ENCODE measurements at regions not wholly inside any gene's neighbourhood (a gene's known extent, or its start where the extent isn't known, plus 50 kb on each side); places are given as distances from the start of the nearest gene placed in this dataset.

- Histone ChIP-seq H4K91ac (ENCODE audit: insufficient read depth, low read depth, low read length) (no peak overlapping the region), H2BK15ac (ENCODE audit: low read depth, low read length) (no peak overlapping the region), H3K9me1 (ENCODE audit: insufficient read depth, low read length) (no peaks in the 10 kb centered on the region), H2AFZ (replicated peaks; ENCODE audit: low read length, poor library complexity) (no peak overlapping the region), H3K9me3 (ENCODE audit: control insufficient read depth, insufficient read depth, low read length) (no peaks in the 10 kb centered on the region), H3K4me2 (ENCODE audit: low read depth, low read length) (no peak overlapping the region), H3K4ac (ENCODE audit: low read depth, low read length) (no peak overlapping the region), H3K23ac (ENCODE audit: low read depth, low read length) (no peak overlapping the region), H3K27ac (ENCODE audit: insufficient read depth, low read length) (no peak overlapping the region), H3K4me3 (ENCODE audit: insufficient read depth, low read depth, low read length) (no peak overlapping the region), H4K8ac (ENCODE audit: low read depth in 2 of 2, low read length in 2 of 2) (no peak overlapping the region), H2AK9ac (replicated peaks; ENCODE audit: low read depth, low read length, poor library complexity) (no peak overlapping the region), H3K18ac (ENCODE audit: low read depth, low read length) (no peak overlapping the region), H3K79me1 (ENCODE audit: low read depth in 1 of 2, low read length in 2 of 2) (no peaks in the 10 kb centered on the region), H2AK5ac (ENCODE audit: low read depth, low read length) (no peak overlapping the region), H4K5ac (ENCODE audit: low read depth, low read length) (no peak overlapping the region), H3K9ac (ENCODE audit: low read depth, low read length) (no peak overlapping the region), H3K4me1 (ENCODE audit: control insufficient read depth, insufficient read depth, low read length) (peaks cover 4% of the 10 kb centered on the region; the same call in 1 of the 2 replicates), H3K27me3 (ENCODE audit: control insufficient read depth, insufficient read depth, low read length) (peaks cover 7% of the 10 kb centered on the region), H2BK20ac (ENCODE audit: low read depth, low read length) (no peak overlapping the region), H4K20me1 (ENCODE audit: insufficient read depth, low read length) (no peaks in the 10 kb centered on the region), H3K36me3 (ENCODE audit: control insufficient read depth, insufficient read depth, low read length) (no peaks in the 10 kb centered on the region), H2BK120ac (ENCODE audit: low read depth, low read length) (no peak overlapping the region), H2BK5ac (ENCODE audit: low read depth, low read length, poor library complexity, severe bottlenecking) (no peak overlapping the region), H3K56ac (ENCODE audit: extremely low read depth, insufficient read depth, low read length) (no peak overlapping the region), H3K14ac (replicated peaks; ENCODE audit: low read depth, low read length) (no peak overlapping the region)
- DNase-seq (no peak), ATAC-seq (ENCODE audit: low read depth) (no peak)
- no CpG with 5 or more reads among the region's 2 CpGs for WGBS, 2 experiments (ENCODE audit: extremely low coverage in 2 of 2, insufficient read length in 1 of 2)
- BruUV-seq (replicated peaks), result no TSS peak
- intact Hi-C loops (cut with micrococcal nuclease), result no loop called here
- in situ Hi-C loops (cut with MboI; ENCODE audit: low sequenced_read_pairs), result loop anchor here (10.0 kb wide), 1 partner anchor 1131 kb away; no protein-coding TSS in a partner anchor
- dilution Hi-C loops (cut with HindIII; ENCODE audit: low sequenced_read_pairs, unreplicated experiment), result loop anchor here (25.0 kb wide), 1 partner anchor 463 kb away; no protein-coding TSS in a partner anchor
- POLR2A ChIA-PET (ENCODE audit: unreplicated experiment), result no interaction called here
- TF ChIP-seq POLR2A (IDR thresholded peaks at IDR 0.05; ENCODE audit: low read depth, low read length) (no peak), RCOR1 (IDR thresholded peaks at IDR 0.05; ENCODE audit: insufficient replicate concordance, low read length) (no peak), FOS (IDR thresholded peaks at IDR 0.05; ENCODE audit: low read depth, low read length) (no peak), RAD21 (IDR thresholded peaks at IDR 0.05; ENCODE audit: low read length) (no peak), RFX5 (IDR thresholded peaks at IDR 0.05; ENCODE audit: low read depth, low read length) (no peak), BHLHE40 (IDR thresholded peaks at IDR 0.05; ENCODE audit: low read depth, low read length) (no peak)
- TF ChIP-seq, protein P1, sequence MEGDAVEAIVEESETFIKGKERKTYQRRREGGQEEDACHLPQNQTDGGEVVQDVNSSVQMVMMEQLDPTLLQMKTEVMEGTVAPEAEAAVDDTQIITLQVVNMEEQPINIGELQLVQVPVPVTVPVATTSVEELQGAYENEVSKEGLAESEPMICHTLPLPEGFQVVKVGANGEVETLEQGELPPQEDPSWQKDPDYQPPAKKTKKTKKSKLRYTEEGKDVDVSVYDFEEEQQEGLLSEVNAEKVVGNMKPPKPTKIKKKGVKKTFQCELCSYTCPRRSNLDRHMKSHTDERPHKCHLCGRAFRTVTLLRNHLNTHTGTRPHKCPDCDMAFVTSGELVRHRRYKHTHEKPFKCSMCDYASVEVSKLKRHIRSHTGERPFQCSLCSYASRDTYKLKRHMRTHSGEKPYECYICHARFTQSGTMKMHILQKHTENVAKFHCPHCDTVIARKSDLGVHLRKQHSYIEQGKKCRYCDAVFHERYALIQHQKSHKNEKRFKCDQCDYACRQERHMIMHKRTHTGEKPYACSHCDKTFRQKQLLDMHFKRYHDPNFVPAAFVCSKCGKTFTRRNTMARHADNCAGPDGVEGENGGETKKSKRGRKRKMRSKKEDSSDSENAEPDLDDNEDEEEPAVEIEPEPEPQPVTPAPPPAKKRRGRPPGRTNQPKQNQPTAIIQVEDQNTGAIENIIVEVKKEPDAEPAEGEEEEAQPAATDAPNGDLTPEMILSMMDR (conservative IDR thresholded peaks at IDR 0.05; ENCODE audit: low read depth, low read length), result no peak
- CTCF ChIA-PET, result no interaction called here
Measured at GRCh38 chr12:11573880-11574279, 75.6 kb upstream of the ETV6 start.
